Left forelimb (tissue), 1 donor: ENCODE measurements at regions not wholly inside any gene's neighbourhood (a gene's known extent, or its start where the extent isn't known, plus 50 kb on each side); places are given as distances from the start of the nearest gene placed in this dataset.

ENCODE experiments used
- DNase-seq: peaks from one replicate; pipeline ENCODE4 v3.0.0-alpha.2; 2018; ENCODE audit warnings: low spot score

- DNase-seq, result peak; percentile 28
Observed at GRCh38 chr22:47374901-47375575, 612.6 kb downstream of the TBC1D22A start.

GRCh38 chr22:47374273-47374771 lies 611.9 kb downstream of the TBC1D22A start:
- DNase-seq, result peak; percentile 26

GRCh38 chr22:47373648-47374272 lies 611.3 kb downstream of the TBC1D22A start:
- DNase-seq, result peak; percentile 18

GRCh38 chr22:47372596-47373385 lies 610.3 kb downstream of the TBC1D22A start:
- peak; percentile 36 for DNase-seq

GRCh38 chr22:47372111-47372581 lies 609.7 kb downstream of the TBC1D22A start:
- DNase-seq, result peak; percentile 55

- DNase-seq, result peak; percentile 38
Observed at GRCh38 chr22:47371263-47372090, 609.0 kb downstream of the TBC1D22A start.

- peak; percentile 25 for DNase-seq
Observed at GRCh38 chr22:47370448-47371262, 608.2 kb downstream of the TBC1D22A start.

GRCh38 chr22:47369431-47370015 lies 607.1 kb downstream of the TBC1D22A start:
- peak; percentile 25 for DNase-seq

- DNase-seq, result peak; percentile 52
Observed at GRCh38 chr22:47369020-47369419, 606.6 kb downstream of the TBC1D22A start.

- DNase-seq, result peak; percentile 53
Observed at GRCh38 chr22:47367993-47368945, 605.8 kb downstream of the TBC1D22A start.

- DNase-seq, result peak; percentile 40
Observed at GRCh38 chr22:47367107-47367690, 604.7 kb downstream of the TBC1D22A start.

- peak; percentile 31 for DNase-seq
Observed at GRCh38 chr22:47366026-47366767, 603.7 kb downstream of the TBC1D22A start.

GRCh38 chr22:47361247-47361646 lies 598.8 kb downstream of the TBC1D22A start:
- no peak for DNase-seq

- DNase-seq, result no peak
Observed at GRCh38 chr22:47357493-47357892, 595.0 kb downstream of the TBC1D22A start.

GRCh38 chr22:47357086-47357485 lies 594.6 kb downstream of the TBC1D22A start:
- no peak for DNase-seq

- DNase-seq, result no peak
Observed at GRCh38 chr22:47356511-47357011, 594.1 kb downstream of the TBC1D22A start.

GRCh38 chr22:47355776-47356510 lies 593.5 kb downstream of the TBC1D22A start:
- DNase-seq, result no peak
